ENCODE measurements at regions not wholly inside any gene's neighbourhood (a gene's known extent, or its start where the extent isn't known, plus 50 kb on each side); places are given as distances from the start of the nearest gene placed in this dataset.

- peak overlapping the region; percentile 2 to 64 (median 43); a peak in 15 of 22 replicates for H3K27ac ChIP-seq
- H4K20me1 ChIP-seq = no peaks in the 10 kb centered on the region
- peak overlapping the region in 1 of 10 experiments; percentile 2; a peak in 2 of 20 replicates for H3K4me3 ChIP-seq
- no peak for TF ChIP-seq Cebpa-rat (IDR thresholded peaks at IDR 0.05)
- no peak overlapping the region; a peak in 1 of 22 replicates for H3K9ac ChIP-seq
- peaks cover 0 to 4% (median 0%) of the 10 kb centered on the region in 11 experiments; a peak in 2 of 22 replicates for H3K9me3 ChIP-seq (replicated peaks in 1 of 11)
- no peaks in the 10 kb centered on the region for H3K27me3 ChIP-seq
- H3K4me2 ChIP-seq = peak overlapping the region; percentile 66 to 88 (median 83)
- no peaks in the 10 kb centered on the region for H3K36me3 ChIP-seq
- peaks cover 33 to 68% (median 57%) of the 10 kb centered on the region in 10 experiments for H3K4me1 ChIP-seq
Measured at GRCh38 chr7:36784991-36785940, 61.0 kb upstream of the AOAH start.

- TF ChIP-seq Cebpa-rat (IDR thresholded peaks at IDR 0.05) = no peak
- peaks cover 37 to 59% (median 51%) of the 10 kb centered on the region in 10 experiments for H3K4me1 ChIP-seq
- H3K9me3 ChIP-seq (replicated peaks in 1 of 11) = peaks cover 0 to 7% (median 0%) of the 10 kb centered on the region in 11 experiments; a peak in 3 of 22 replicates
- no peak overlapping the region for H3K9ac ChIP-seq
- no peaks in the 10 kb centered on the region for H3K36me3 ChIP-seq
- no peaks in the 10 kb centered on the region for H3K27me3 ChIP-seq
- no peak overlapping the region for H3K27ac ChIP-seq
- H3K4me3 ChIP-seq = no peak overlapping the region
- no peaks in the 10 kb centered on the region for H4K20me1 ChIP-seq
- H3K4me2 ChIP-seq = no peak overlapping the region
Measured at GRCh38 chr7:36781011-36781738, 56.9 kb upstream of the AOAH start.

- H3K9me3 ChIP-seq (replicated peaks in 1 of 11) = peaks cover 0 to 7% (median 0%) of the 10 kb centered on the region in 11 experiments; a peak in 4 of 22 replicates
- peak overlapping the region; percentile 61 to 82 (median 77) for H3K4me2 ChIP-seq
- peaks cover 39 to 46% (median 42%) of the 10 kb centered on the region in 10 experiments for H3K4me1 ChIP-seq
- no peak for TF ChIP-seq Cebpa-rat (IDR thresholded peaks at IDR 0.05)
- H3K4me3 ChIP-seq = no peak overlapping the region
- no peaks in the 10 kb centered on the region for H3K36me3 ChIP-seq
- H3K27ac ChIP-seq = no peak overlapping the region
- H3K27me3 ChIP-seq = no peaks in the 10 kb centered on the region
- no peaks in the 10 kb centered on the region for H4K20me1 ChIP-seq
- no peak overlapping the region for H3K9ac ChIP-seq
Measured at GRCh38 chr7:36777855-36778254, 53.6 kb upstream of the AOAH start.

GRCh38 chr7:36777062-36777461 is 52.8 kb upstream of the AOAH start:
- Histone ChIP-seq H3K9ac (no peak overlapping the region), H4K20me1 (no peaks in the 10 kb centered on the region), H3K9me3 (replicated peaks in 1 of 11) (peaks cover 0 to 7% (median 0%) of the 10 kb centered on the region in 11 experiments; a peak in 4 of 22 replicates), H3K36me3 (no peaks in the 10 kb centered on the region), H3K27me3 (no peaks in the 10 kb centered on the region), H3K4me2 (peak overlapping the region; percentile 61 to 82 (median 77)), H3K4me1 (peaks cover 39 to 46% (median 42%) of the 10 kb centered on the region in 10 experiments), H3K4me3 (no peak overlapping the region), H3K27ac (peak overlapping the region in 2 of 11 experiments; percentile 30 to 38; a peak in 1 of 22 replicates)
- no peak for TF ChIP-seq Cebpa-rat (IDR thresholded peaks at IDR 0.05)

GRCh38 chr7:36775676-36776075 is 51.4 kb upstream of the AOAH start:
- Histone ChIP-seq H3K9ac (peak overlapping the region in 5 of 11 experiments; percentile 0 to 32 (median 15); a peak in 4 of 22 replicates), H3K36me3 (no peaks in the 10 kb centered on the region), H3K4me2 (peak overlapping the region; percentile 61 to 82 (median 77)), H3K4me3 (no peak overlapping the region), H3K4me1 (peaks cover 39 to 46% (median 42%) of the 10 kb centered on the region in 10 experiments), H3K27ac (peak overlapping the region in 9 of 11 experiments; percentile 29 to 73 (median 62); a peak in 16 of 22 replicates), H3K27me3 (no peaks in the 10 kb centered on the region), H3K9me3 (replicated peaks in 1 of 11) (peaks cover 0 to 6% (median 0%) of the 10 kb centered on the region in 11 experiments; a peak in 2 of 22 replicates), H4K20me1 (no peaks in the 10 kb centered on the region)
- no peak for TF ChIP-seq Cebpa-rat (IDR thresholded peaks at IDR 0.05)

GRCh38 chr7:36775061-36775620 is 50.8 kb upstream of the AOAH start:
- H3K27ac ChIP-seq = peak overlapping the region in 9 of 11 experiments; percentile 29 to 73 (median 62); a peak in 15 of 22 replicates
- no peaks in the 10 kb centered on the region for H4K20me1 ChIP-seq
- no peak for TF ChIP-seq Cebpa-rat (IDR thresholded peaks at IDR 0.05)
- H3K4me2 ChIP-seq = peak overlapping the region; percentile 61 to 82 (median 77)
- peaks cover 39 to 46% (median 41%) of the 10 kb centered on the region in 10 experiments for H3K4me1 ChIP-seq
- H3K4me3 ChIP-seq = no peak overlapping the region
- H3K27me3 ChIP-seq = no peaks in the 10 kb centered on the region
- H3K9me3 ChIP-seq (replicated peaks in 1 of 11) = peaks cover 0 to 6% (median 0%) of the 10 kb centered on the region in 11 experiments; a peak in 2 of 22 replicates
- H3K9ac ChIP-seq = peak overlapping the region in 4 of 11 experiments; percentile 0 to 32 (median 10); a peak in 2 of 22 replicates
- no peaks in the 10 kb centered on the region for H3K36me3 ChIP-seq

Data from BLaER1 treated with 17β-estradiol and CSF1 and Interleukin-3, amounts not matched to agents 10 nM and 100 nM (cell line).